Osteocyte (in vitro differentiated cells): ENCODE measurements at regions not wholly inside any gene's neighbourhood (a gene's known extent, or its start where the extent isn't known, plus 50 kb on each side); places are given as distances from the start of the nearest gene placed in this dataset.

Experiments
- DNase-seq: peaks from one replicate; pipeline ENCODE4 v3.0.0; 2021; ENCODE audit warnings: mixed read lengths; ENCODE audit not compliant: unreplicated experiment; ENCODE audit errors: extremely low spot score
- H3K27ac Mint-ChIP-seq: one replicate; pipeline ENCODE4 v1.8.0; 2021; ENCODE audit warnings: mild to moderate bottlenecking, mixed read lengths; ENCODE audit not compliant: unreplicated experiment
- H3K27me3 Mint-ChIP-seq: one replicate; pipeline ENCODE4 v1.8.0; 2021; ENCODE audit warnings: mixed read lengths; ENCODE audit not compliant: unreplicated experiment
- H3K36me3 Mint-ChIP-seq: one replicate; pipeline ENCODE4 v1.8.0; 2021; ENCODE audit warnings: mixed read lengths; ENCODE audit not compliant: unreplicated experiment
- H3K4me1 Mint-ChIP-seq: one replicate; pipeline ENCODE4 v1.8.0; 2021; ENCODE audit warnings: mixed read lengths; ENCODE audit not compliant: unreplicated experiment
- H3K4me3 Mint-ChIP-seq: one replicate; pipeline ENCODE4 v1.8.0; 2021; ENCODE audit warnings: mild to moderate bottlenecking, moderate library complexity, mixed read lengths; ENCODE audit not compliant: unreplicated experiment
- H3K9me3 Mint-ChIP-seq: one replicate; pipeline ENCODE4 v1.8.0; 2021; ENCODE audit warnings: mixed read lengths; ENCODE audit not compliant: unreplicated experiment
- CTCF ChIP-seq: fragments of 200-600 bp; sonication (generic); IDR thresholded peaks from 2 replicates; pipeline ENCODE4 v1.5.0; 2021; ENCODE audit warnings: antibody characterized with exemption, mild to moderate bottlenecking, moderate library complexity

- Mint-ChIP-seq H3K27ac (no peak overlapping the region), H3K9me3 (peaks cover 4% of the 10 kb centered on the region), H3K4me3 (no peak overlapping the region), H3K4me1 (peaks cover 30% of the 10 kb centered on the region), H3K27me3 (no peaks in the 10 kb centered on the region), H3K36me3 (no peaks in the 10 kb centered on the region)
- TF ChIP-seq CTCF: no peak
- no peak for DNase-seq
These were observed 151.1 kb upstream of the FUT8 start for GRCh38 chr14:65261425-65261920.

GRCh38 chr14:65261946-65262345 is 150.6 kb upstream of the FUT8 start:
- Mint-ChIP-seq H3K4me1 (peaks cover 30% of the 10 kb centered on the region), H3K27me3 (no peaks in the 10 kb centered on the region), H3K4me3 (no peak overlapping the region), H3K36me3 (no peaks in the 10 kb centered on the region), H3K27ac (no peak overlapping the region), H3K9me3 (peaks cover 4% of the 10 kb centered on the region)
- TF ChIP-seq CTCF: no peak
- no peak for DNase-seq

- Mint-ChIP-seq H3K4me1 (peaks cover 19% of the 10 kb centered on the region), H3K27ac (no peak overlapping the region), H3K27me3 (no peaks in the 10 kb centered on the region), H3K36me3 (no peaks in the 10 kb centered on the region), H3K4me3 (no peak overlapping the region), H3K9me3 (peaks cover 4% of the 10 kb centered on the region)
- TF ChIP-seq CTCF: no peak
- DNase-seq: no peak
These were observed 149.2 kb upstream of the FUT8 start for GRCh38 chr14:65263177-65263788.

- Mint-ChIP-seq H3K9me3 (no peaks in the 10 kb centered on the region), H3K27me3 (peaks cover 4% of the 10 kb centered on the region), H3K27ac (no peak overlapping the region), H3K4me1 (no peaks in the 10 kb centered on the region), H3K36me3 (no peaks in the 10 kb centered on the region), H3K4me3 (no peak overlapping the region)
- DNase-seq: no peak
- no peak for TF ChIP-seq CTCF
These were observed 144.7 kb upstream of the FUT8 start for GRCh38 chr14:65267856-65268255.

- TF ChIP-seq CTCF: no peak
- H3K9me3 Mint-ChIP-seq: no peaks in the 10 kb centered on the region
- DNase-seq: no peak
- no peaks in the 10 kb centered on the region for H3K36me3 Mint-ChIP-seq
- no peaks in the 10 kb centered on the region for H3K4me1 Mint-ChIP-seq
- peaks cover 5% of the 10 kb centered on the region for H3K27me3 Mint-ChIP-seq
- no peak overlapping the region for H3K4me3 Mint-ChIP-seq
- no peak overlapping the region for H3K27ac Mint-ChIP-seq
These were observed 143.9 kb upstream of the FUT8 start for GRCh38 chr14:65268594-65268993.
